ENCODE measurements at regions not wholly inside any gene's neighbourhood (a gene's known extent, or its start where the extent isn't known, plus 50 kb on each side); places are given as distances from the start of the nearest gene placed in this dataset.
"Not testable (repeated sequence)": the region's sequence is repeated elsewhere in the genome, so short reads cannot be mapped to it uniquely, and the experiment has no call there.

GRCh38 chr1:55775007-55775406, 559.8 kb upstream of the USP24 start:
- Mint-ChIP-seq H3K4me1 (ENCODE audit: low read depth in 2 of 2) (no peaks in the 10 kb centered on the region), H3K36me3 (ENCODE audit: insufficient read depth) (no peaks in the 10 kb centered on the region), H3K27ac (no peak overlapping the region), H3K9me3 (no peaks in the 10 kb centered on the region), H3K4me3 (no peak overlapping the region), H3K27me3 (no peaks in the 10 kb centered on the region)
- no peak for DNase-seq
- no peak for ATAC-seq (replicated peaks)

GRCh38 chr1:55774446-55774845, 559.3 kb upstream of the USP24 start:
- ATAC-seq (replicated peaks) (no peak), DNase-seq (no peak)
- Mint-ChIP-seq H3K9me3 (no peaks in the 10 kb centered on the region), H3K27ac (no peak overlapping the region), H3K4me3 (no peak overlapping the region), H3K4me1 (ENCODE audit: low read depth in 2 of 2) (no peaks in the 10 kb centered on the region), H3K36me3 (ENCODE audit: insufficient read depth) (no peaks in the 10 kb centered on the region), H3K27me3 (no peaks in the 10 kb centered on the region)

- no peaks in the 10 kb centered on the region for H3K27me3 Mint-ChIP-seq
- no peaks in the 10 kb centered on the region for H3K36me3 Mint-ChIP-seq (ENCODE audit: insufficient read depth)
- no peak overlapping the region for H3K4me3 Mint-ChIP-seq
- DNase-seq = no peak
- no peaks in the 10 kb centered on the region for H3K9me3 Mint-ChIP-seq
- ATAC-seq (replicated peaks) = no peak
- no peaks in the 10 kb centered on the region for H3K4me1 Mint-ChIP-seq (ENCODE audit: low read depth in 2 of 2)
- no peak overlapping the region for H3K27ac Mint-ChIP-seq
Observed at GRCh38 chr1:55773211-55773940, 558.2 kb upstream of the USP24 start.

- DNase-seq = no peak
- H3K4me1 Mint-ChIP-seq (ENCODE audit: low read depth in 2 of 2) = no peaks in the 10 kb centered on the region
- no peaks in the 10 kb centered on the region for H3K36me3 Mint-ChIP-seq (ENCODE audit: insufficient read depth)
- no peak for ATAC-seq (replicated peaks)
- H3K27ac Mint-ChIP-seq = no peak overlapping the region
- H3K27me3 Mint-ChIP-seq = no peaks in the 10 kb centered on the region
- no peak overlapping the region for H3K4me3 Mint-ChIP-seq
- no peaks in the 10 kb centered on the region for H3K9me3 Mint-ChIP-seq
Observed at GRCh38 chr1:55768327-55768952, 553.3 kb upstream of the USP24 start.

GRCh38 chr1:55767171-55767570, 552.0 kb upstream of the USP24 start:
- DNase-seq (no peak), ATAC-seq (replicated peaks) (no peak)
- Mint-ChIP-seq H3K27me3 (no peaks in the 10 kb centered on the region), H3K4me3 (no peak overlapping the region), H3K9me3 (no peaks in the 10 kb centered on the region), H3K36me3 (ENCODE audit: insufficient read depth) (no peaks in the 10 kb centered on the region), H3K27ac (no peak overlapping the region), H3K4me1 (ENCODE audit: low read depth in 2 of 2) (no peaks in the 10 kb centered on the region)

GRCh38 chr1:55765505-55765904, 550.3 kb upstream of the USP24 start:
- not testable (repeated sequence) for H3K36me3 Mint-ChIP-seq (ENCODE audit: insufficient read depth); H3K4me3 Mint-ChIP-seq; H3K27me3 Mint-ChIP-seq; H3K9me3 Mint-ChIP-seq; H3K27ac Mint-ChIP-seq; H3K4me1 Mint-ChIP-seq (ENCODE audit: low read depth in 2 of 2); DNase-seq; ATAC-seq (replicated peaks)

GRCh38 chr1:55751776-55752175, 536.6 kb upstream of the USP24 start:
- no peak for ATAC-seq (replicated peaks)
- H3K36me3 Mint-ChIP-seq (ENCODE audit: insufficient read depth) = no peaks in the 10 kb centered on the region
- H3K27ac Mint-ChIP-seq = no peak overlapping the region
- peaks cover 0 to 8% of the 10 kb centered on the region in 2 donors for H3K9me3 Mint-ChIP-seq
- no peak for DNase-seq
- H3K27me3 Mint-ChIP-seq = peaks cover 7 to 12% of the 10 kb centered on the region in 2 donors
- H3K4me3 Mint-ChIP-seq = no peak overlapping the region
- no peaks in the 10 kb centered on the region for H3K4me1 Mint-ChIP-seq (ENCODE audit: low read depth in 2 of 2)

- ATAC-seq (replicated peaks) (no peak), DNase-seq (no peak)
- Mint-ChIP-seq H3K9me3 (peaks cover 2 to 13% of the 10 kb centered on the region in 2 donors), H3K27me3 (peaks cover 1 to 12% of the 10 kb centered on the region in 2 donors), H3K4me1 (ENCODE audit: low read depth in 2 of 2) (no peaks in the 10 kb centered on the region), H3K4me3 (no peak overlapping the region), H3K36me3 (ENCODE audit: insufficient read depth) (no peaks in the 10 kb centered on the region), H3K27ac (no peak overlapping the region)
Observed at GRCh38 chr1:55750628-55750995, 535.4 kb upstream of the USP24 start.

GRCh38 chr1:55749975-55750627, 534.9 kb upstream of the USP24 start:
- Mint-ChIP-seq H3K4me3 (no peak overlapping the region), H3K4me1 (ENCODE audit: low read depth in 2 of 2) (no peaks in the 10 kb centered on the region), H3K9me3 (peaks cover 2 to 13% of the 10 kb centered on the region in 2 donors), H3K27ac (no peak overlapping the region), H3K36me3 (ENCODE audit: insufficient read depth) (no peaks in the 10 kb centered on the region), H3K27me3 (peaks cover 0 to 12% of the 10 kb centered on the region in 2 donors)
- no peak for ATAC-seq (replicated peaks)
- DNase-seq = no peak

GRCh38 chr1:55747408-55747841, 532.3 kb upstream of the USP24 start:
- DNase-seq = no peak
- no peaks in the 10 kb centered on the region for H3K36me3 Mint-ChIP-seq (ENCODE audit: insufficient read depth)
- H3K4me1 Mint-ChIP-seq (ENCODE audit: low read depth in 2 of 2) = no peaks in the 10 kb centered on the region
- peaks cover 0 to 12% of the 10 kb centered on the region in 2 donors for H3K27me3 Mint-ChIP-seq
- no peak overlapping the region for H3K4me3 Mint-ChIP-seq
- no peak overlapping the region for H3K27ac Mint-ChIP-seq
- ATAC-seq (replicated peaks) = no peak
- peaks cover 2 to 7% of the 10 kb centered on the region in 2 donors for H3K9me3 Mint-ChIP-seq

GRCh38 chr1:55746710-55747109, 531.5 kb upstream of the USP24 start:
- no peak for ATAC-seq (replicated peaks)
- peaks cover 2 to 7% of the 10 kb centered on the region in 2 donors for H3K9me3 Mint-ChIP-seq
- H3K4me1 Mint-ChIP-seq (ENCODE audit: low read depth in 2 of 2) = no peaks in the 10 kb centered on the region
- no peak overlapping the region for H3K4me3 Mint-ChIP-seq
- H3K27ac Mint-ChIP-seq = no peak overlapping the region
- peaks cover 0 to 12% of the 10 kb centered on the region in 2 donors for H3K27me3 Mint-ChIP-seq
- H3K36me3 Mint-ChIP-seq (ENCODE audit: insufficient read depth) = no peaks in the 10 kb centered on the region
- DNase-seq = no peak

- DNase-seq (no peak), ATAC-seq (replicated peaks) (no peak)
- H3K27me3 Mint-ChIP-seq = no peaks in the 10 kb centered on the region
- no peak overlapping the region for H3K4me3 Mint-ChIP-seq
- H3K4me1 Mint-ChIP-seq (ENCODE audit: low read depth in 2 of 2) = no peaks in the 10 kb centered on the region
- no peak overlapping the region for H3K27ac Mint-ChIP-seq
- no peaks in the 10 kb centered on the region for H3K36me3 Mint-ChIP-seq (ENCODE audit: insufficient read depth)
- H3K9me3 Mint-ChIP-seq = peaks cover 2 to 3% of the 10 kb centered on the region in 2 donors
Observed at GRCh38 chr1:55741516-55741915, 526.4 kb upstream of the USP24 start.

- DNase-seq = no peak
- Mint-ChIP-seq H3K27me3 (peaks cover 5 to 9% of the 10 kb centered on the region in 2 donors), H3K4me1 (ENCODE audit: low read depth in 2 of 2) (no peaks in the 10 kb centered on the region), H3K36me3 (ENCODE audit: insufficient read depth) (no peaks in the 10 kb centered on the region), H3K4me3 (no peak overlapping the region), H3K9me3 (peaks cover 0 to 1% of the 10 kb centered on the region in 2 donors), H3K27ac (no peak overlapping the region)
- ATAC-seq (replicated peaks) = no peak
Observed at GRCh38 chr1:55735106-55735505, 519.9 kb upstream of the USP24 start.

- no peak for ATAC-seq (replicated peaks)
- Mint-ChIP-seq H3K36me3 (ENCODE audit: insufficient read depth) (no peaks in the 10 kb centered on the region), H3K27me3 (peaks cover 7 to 13% of the 10 kb centered on the region in 2 donors), H3K27ac (no peak overlapping the region), H3K9me3 (peaks cover 0 to 2% of the 10 kb centered on the region in 2 donors), H3K4me1 (ENCODE audit: low read depth in 2 of 2) (no peaks in the 10 kb centered on the region), H3K4me3 (no peak overlapping the region)
- no peak for DNase-seq
Observed at GRCh38 chr1:55726994-55727393, 511.8 kb upstream of the USP24 start.

All from effector memory CD8-positive, alpha-beta T cell (primary cell).